RWPE2 (cell line): ENCODE measurements at regions not wholly inside any gene's neighbourhood (a gene's known extent, or its start where the extent isn't known, plus 50 kb on each side); places are given as distances from the start of the nearest gene placed in this dataset.

ENCODE experiments used
- ATAC-seq: fragments of 200-7000 bp; cut with Tn5 transposase; 3 replicates; pipeline ENCODE4 v1.9.1; 2021; ENCODE audit warnings: low read depth
- DNase-seq: peaks from one replicate; pipeline ENCODE4 v3.0.0-alpha.2; 2020; ENCODE audit warnings: low spot score
- H3K27ac ChIP-seq: fragments of 450-650 bp; 2 replicates; pipeline ENCODE4 v1.5.1; 2017; ENCODE audit warnings: mild to moderate bottlenecking; ENCODE audit not compliant: poor library complexity, severe bottlenecking
- H3K27me3 ChIP-seq: fragments of 250-450 bp; sonication (Bioruptor Pico); 2 replicates; pipeline ENCODE4 v1.5.1; 2021; ENCODE audit warnings: mild to moderate bottlenecking, moderate library complexity; ENCODE audit not compliant: insufficient read depth, poor library complexity, severe bottlenecking
- H3K36me3 ChIP-seq: fragments of 250-450 bp; sonication (Bioruptor Pico); 2 replicates; pipeline ENCODE4 v1.5.1; 2020; ENCODE audit warnings: low read depth, mild to moderate bottlenecking, moderate library complexity
- H3K4me1 ChIP-seq: fragments of 250-450 bp; sonication (Bioruptor Pico); 2 replicates; pipeline ENCODE4 v1.5.1; 2021; ENCODE audit warnings: mild to moderate bottlenecking, moderate library complexity; ENCODE audit not compliant: insufficient read depth, poor library complexity, severe bottlenecking
- H3K4me3 ChIP-seq: fragments of 250-450 bp; sonication (Bioruptor Pico); 2 replicates; pipeline ENCODE4 v1.5.1; 2021; ENCODE audit warnings: mild to moderate bottlenecking, moderate library complexity; ENCODE audit not compliant: severe bottlenecking
- H3K9me3 ChIP-seq: fragments of 250-450 bp; sonication (Bioruptor Pico); 2 replicates; pipeline ENCODE4 v1.5.1; 2021; ENCODE audit warnings: mild to moderate bottlenecking, moderate library complexity; ENCODE audit not compliant: severe bottlenecking
- TF ChIP-seq, protein P1 (sequence below): fragments of 450-650 bp; IDR thresholded peaks from one replicate; pipeline ENCODE4 v1.5.1; 2017; ENCODE audit warnings: mild to moderate bottlenecking, moderate library complexity; ENCODE audit not compliant: poor library complexity, severe bottlenecking

DNA sequence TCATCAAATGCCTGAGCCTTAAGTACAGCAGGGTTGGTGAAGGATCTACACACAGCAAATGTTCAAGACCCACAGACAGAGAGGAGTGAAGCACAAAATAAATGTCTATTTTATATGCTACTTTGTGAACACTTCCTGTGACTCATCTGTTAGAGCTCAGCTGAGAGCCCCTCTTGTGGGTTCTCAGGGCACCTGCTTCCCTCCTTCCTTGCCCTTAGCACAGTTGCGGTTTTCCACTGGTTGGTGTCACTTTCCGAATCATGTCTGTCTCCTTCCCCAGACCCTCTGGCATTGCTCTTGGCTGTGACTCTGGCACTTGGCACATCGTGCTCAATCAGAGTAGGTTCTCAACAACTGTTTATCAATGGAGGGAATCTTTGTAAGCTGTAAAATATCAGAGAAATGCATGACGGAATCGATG lies 128.5 kb upstream of the STC2 start:
- no peaks in the 10 kb centered on the region for H3K27me3 ChIP-seq
- DNase-seq (no peak), ATAC-seq (no peak)
- H3K4me1 ChIP-seq, result peaks cover 39% of the 10 kb centered on the region
- H3K36me3 ChIP-seq, result no peaks in the 10 kb centered on the region
- peak overlapping the region; percentile 92 for H3K27ac ChIP-seq
- H3K4me3 ChIP-seq, result no peak overlapping the region
- TF ChIP-seq, protein P1, sequence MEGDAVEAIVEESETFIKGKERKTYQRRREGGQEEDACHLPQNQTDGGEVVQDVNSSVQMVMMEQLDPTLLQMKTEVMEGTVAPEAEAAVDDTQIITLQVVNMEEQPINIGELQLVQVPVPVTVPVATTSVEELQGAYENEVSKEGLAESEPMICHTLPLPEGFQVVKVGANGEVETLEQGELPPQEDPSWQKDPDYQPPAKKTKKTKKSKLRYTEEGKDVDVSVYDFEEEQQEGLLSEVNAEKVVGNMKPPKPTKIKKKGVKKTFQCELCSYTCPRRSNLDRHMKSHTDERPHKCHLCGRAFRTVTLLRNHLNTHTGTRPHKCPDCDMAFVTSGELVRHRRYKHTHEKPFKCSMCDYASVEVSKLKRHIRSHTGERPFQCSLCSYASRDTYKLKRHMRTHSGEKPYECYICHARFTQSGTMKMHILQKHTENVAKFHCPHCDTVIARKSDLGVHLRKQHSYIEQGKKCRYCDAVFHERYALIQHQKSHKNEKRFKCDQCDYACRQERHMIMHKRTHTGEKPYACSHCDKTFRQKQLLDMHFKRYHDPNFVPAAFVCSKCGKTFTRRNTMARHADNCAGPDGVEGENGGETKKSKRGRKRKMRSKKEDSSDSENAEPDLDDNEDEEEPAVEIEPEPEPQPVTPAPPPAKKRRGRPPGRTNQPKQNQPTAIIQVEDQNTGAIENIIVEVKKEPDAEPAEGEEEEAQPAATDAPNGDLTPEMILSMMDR, result no peak
- no peaks in the 10 kb centered on the region for H3K9me3 ChIP-seq

DNA sequence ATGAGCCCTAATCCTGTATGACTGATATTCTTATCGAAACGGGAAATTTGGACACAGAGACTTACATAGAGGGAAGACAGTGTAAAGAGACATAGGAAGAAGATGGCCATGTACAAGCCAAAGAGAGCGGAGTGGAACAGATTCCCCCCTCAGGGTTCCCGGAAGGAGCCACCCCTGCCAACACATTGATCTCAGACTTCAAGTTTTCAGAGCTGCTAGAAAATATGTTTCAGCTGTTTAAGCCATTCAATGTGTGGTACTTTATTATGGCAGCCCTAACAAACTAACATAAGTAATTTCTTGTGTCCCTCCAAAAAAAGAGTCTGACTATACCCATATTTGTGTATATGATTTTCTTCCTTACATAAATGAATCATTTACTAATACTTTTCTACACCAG lies 128.0 kb upstream of the STC2 start:
- no peaks in the 10 kb centered on the region for H3K9me3 ChIP-seq
- ATAC-seq (no peak), DNase-seq (no peak)
- H3K4me1 ChIP-seq, result peaks cover 39% of the 10 kb centered on the region
- peak overlapping the region; percentile 92 for H3K27ac ChIP-seq
- no peaks in the 10 kb centered on the region for H3K36me3 ChIP-seq
- H3K4me3 ChIP-seq, result no peak overlapping the region
- H3K27me3 ChIP-seq, result no peaks in the 10 kb centered on the region
- TF ChIP-seq, protein P1, result no peak

GRCh38 chr5:173455599-173455957 lies 127.4 kb upstream of the STC2 start:
- no peaks in the 10 kb centered on the region for H3K36me3 ChIP-seq
- H3K4me1 ChIP-seq, result peaks cover 39% of the 10 kb centered on the region
- no peak overlapping the region for H3K4me3 ChIP-seq
- DNase-seq (no peak), ATAC-seq (peak; percentile 1; the same call in 2 of the 3 replicates)
- H3K27me3 ChIP-seq, result no peaks in the 10 kb centered on the region
- H3K9me3 ChIP-seq, result no peaks in the 10 kb centered on the region
- TF ChIP-seq, protein P1, result no peak
- H3K27ac ChIP-seq, result peak overlapping the region; percentile 92

GRCh38 chr5:173454736-173455598 lies 126.8 kb upstream of the STC2 start:
- H3K4me3 ChIP-seq, result no peak overlapping the region
- TF ChIP-seq, protein P1, result peak; percentile 27
- no peaks in the 10 kb centered on the region for H3K36me3 ChIP-seq
- DNase-seq, result no peak
- peaks cover 39% of the 10 kb centered on the region for H3K4me1 ChIP-seq
- no peaks in the 10 kb centered on the region for H3K9me3 ChIP-seq
- no peaks in the 10 kb centered on the region for H3K27me3 ChIP-seq
- peak overlapping the region; percentile 92 for H3K27ac ChIP-seq
- ATAC-seq, result peak; percentile 91

DNA sequence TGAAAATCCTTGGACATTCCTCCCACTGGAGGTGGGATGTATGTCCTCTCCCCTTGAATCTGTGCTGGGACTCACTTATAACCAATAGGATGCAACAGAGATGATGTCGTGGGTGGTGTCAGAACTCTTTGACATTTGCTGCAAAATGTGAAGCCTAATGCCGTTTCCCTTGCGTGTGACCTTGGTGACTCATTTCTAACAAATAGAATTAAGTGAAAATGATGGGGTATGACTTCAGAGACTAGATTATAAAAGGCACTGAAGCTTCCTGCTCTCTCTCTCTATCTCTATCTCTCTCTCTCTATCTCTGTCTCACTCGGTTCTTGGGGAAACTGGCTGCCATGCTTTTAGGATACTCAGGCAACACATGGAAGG lies 126.1 kb upstream of the STC2 start:
- Histone ChIP-seq H3K27ac (peak overlapping the region; percentile 92), H3K36me3 (no peaks in the 10 kb centered on the region), H3K4me3 (no peak overlapping the region), H3K27me3 (no peaks in the 10 kb centered on the region), H3K4me1 (peaks cover 39% of the 10 kb centered on the region), H3K9me3 (no peaks in the 10 kb centered on the region)
- DNase-seq (no peak), ATAC-seq (no peak)
- TF ChIP-seq, protein P1, result no peak
